ENCODE measurements at regions not wholly inside any gene's neighbourhood (a gene's known extent, or its start where the extent isn't known, plus 50 kb on each side); places are given as distances from the start of the nearest gene placed in this dataset.

- Histone ChIP-seq H4K8ac (ENCODE audit: extremely low read depth, insufficient read depth, low read length) (no peak overlapping the region), H3K4ac (replicated peaks; ENCODE audit: insufficient read length, low read depth, low read length) (no peak overlapping the region), H3K27me3 (replicated peaks in 1 of 4; ENCODE audit: control insufficient read depth in 3 of 4, extremely low read depth in 1 of 4, insufficient read depth in 3 of 4, low read length in 3 of 4) (no peaks in the 10 kb centered on the region), H2BK5ac (ENCODE audit: low read depth, low read length) (no peak overlapping the region), H3K9me3 (ENCODE audit: insufficient read depth in 2 of 2, low read depth in 1 of 2, low read length in 1 of 2) (no peaks in the 10 kb centered on the region), H2BK20ac (ENCODE audit: low read length) (no peak overlapping the region), H4K5ac (ENCODE audit: insufficient read length, low read depth, low read length) (no peak overlapping the region), H3K23ac (ENCODE audit: insufficient read length) (no peak overlapping the region), H2AK5ac (ENCODE audit: low read depth, low read length) (no peak overlapping the region), H4K91ac (replicated peaks; ENCODE audit: insufficient read length, low read length) (no peak overlapping the region), H3K27ac (ENCODE audit: low read depth, low read length) (no peak overlapping the region), H4K20me1 (replicated peaks in 1 of 2; ENCODE audit: control insufficient read depth in 1 of 2, insufficient read depth in 2 of 2, low read length in 2 of 2) (no peaks in the 10 kb centered on the region), H2AFZ (ENCODE audit: low read length) (0 out of 2 replicates have a peak overlapping the region, but pooled peaks have one; percentile 70), H3K56ac (replicated peaks; ENCODE audit: insufficient read length, low read depth, low read length) (no peak overlapping the region), H2BK12ac (ENCODE audit: low read depth, low read length) (no peak overlapping the region), H3K79me2 (ENCODE audit: control insufficient read depth in 1 of 2, insufficient read depth in 2 of 2, low read length in 2 of 2) (no peaks in the 10 kb centered on the region), H3K9ac (replicated peaks in 1 of 4; ENCODE audit: extremely low read depth in 1 of 4, low read depth in 3 of 4, low read length in 3 of 4) (peak overlapping the region in 1 of 4 experiments; percentile 22; a peak in 2 of 7 replicates), H3K4me3 (ENCODE audit: extremely low read depth in 1 of 4, insufficient read depth in 2 of 4, low read depth in 3 of 4, low read length in 4 of 4) (peak overlapping the region in 1 of 4 experiments; percentile 16; a peak in 1 of 8 replicates), H2BK120ac (replicated peaks; ENCODE audit: low read depth, low read length) (no peak overlapping the region), H3K18ac (ENCODE audit: extremely low read depth, low read length) (no peak overlapping the region), H3K4me1 (replicated peaks in 1 of 4; ENCODE audit: control insufficient read depth in 3 of 4, insufficient read depth in 4 of 4, low read length in 3 of 4) (0 out of 7 replicates have a peak, but pooled peaks cover 0 to 4% (median 0%) of the 10 kb centered on the region in 4 experiments), H2BK15ac (ENCODE audit: low read length) (no peak overlapping the region), H3K14ac (ENCODE audit: insufficient read length) (no peak overlapping the region), H3K4me2 (ENCODE audit: insufficient read depth in 1 of 2, low read depth in 2 of 2, low read length in 2 of 2) (peak overlapping the region; percentile 36 to 37), H3K23me2 (ENCODE audit: low read depth, low read length) (no peaks in the 10 kb centered on the region), H3K36me3 (ENCODE audit: control insufficient read depth in 2 of 4, insufficient read depth in 4 of 4, low read length in 3 of 4) (no peaks in the 10 kb centered on the region), H3K79me1 (ENCODE audit: low read depth, low read length) (no peaks in the 10 kb centered on the region)
- ChIA-PET CTCF (ENCODE audit: partially characterized antibody) (interaction anchor here (0.8 to 1.1 kb wide), 2 partner anchors 45 to 310 kb away, joined by 3 to 4 read pairs; no protein-coding TSS in a partner anchor), POLR2A (ENCODE audit: partially characterized antibody) (no interaction called here)
- 31% methylated on average over 4 of the region's 4 CpGs; no CpG with 5 or more reads in 1 of the 2 experiments for WGBS, 2 experiments (ENCODE audit: extremely low coverage in 1 of 2, insufficient coverage in 1 of 2, insufficient read length in 1 of 2, insufficient replicate concordance in 2 of 2, low coverage in 1 of 2, low lambda C conversion rate in 2 of 2, missing lambda C conversion rate in 1 of 2)
- DNase-seq (ENCODE audit: low read depth in 1 of 2, low spot score in 2 of 2) (no peak), FAIRE-seq (peak; percentile 76)
- TF ChIP-seq NRF1 (IDR thresholded peaks at IDR 0.05; ENCODE audit: low read depth, low read length): no peak
- TF ChIP-seq CHD2 (IDR thresholded peaks at IDR 0.05; ENCODE audit: low read length): no peak
- TF ChIP-seq BRCA1 (IDR thresholded peaks at IDR 0.05; ENCODE audit: low read depth, low read length): no peak
- no peak for TF ChIP-seq KDM1A (IDR thresholded peaks at IDR 0.05; ENCODE audit: borderline replicate concordance, low read length)
- no peak for TF ChIP-seq RAD21 (IDR thresholded peaks at IDR 0.05 in 1 of 2, conservative IDR thresholded peaks at IDR 0.05 in 1 of 2; ENCODE audit: low read depth in 2 of 2, low read length in 2 of 2)
- no peak for TF ChIP-seq SAP30 (IDR thresholded peaks at IDR 0.05; ENCODE audit: insufficient read depth, insufficient replicate concordance, low read length)
- no peak; a peak in 1 of 3 replicates for TF ChIP-seq EP300 (IDR thresholded peaks at IDR 0.05; ENCODE audit: borderline replicate concordance in 1 of 2, low read depth in 2 of 2, low read length in 2 of 2)
- TF ChIP-seq CBX8 (IDR thresholded peaks at IDR 0.05; ENCODE audit: borderline replicate concordance, low read depth, low read length): no peak
- TF ChIP-seq FOSL1 (IDR thresholded peaks at IDR 0.05; ENCODE audit: insufficient read depth, low read depth, low read length): no peak
- no peak for TF ChIP-seq YY1 (IDR thresholded peaks at IDR 0.05; ENCODE audit: low read depth, low read length)
- TF ChIP-seq E2F6 (IDR thresholded peaks at IDR 0.05): no peak
- no peak for TF ChIP-seq ATF3 (IDR thresholded peaks at IDR 0.05; ENCODE audit: insufficient read depth, low read depth, low read length)
Measured at GRCh38 chr4:82223715-82224114, 150.1 kb downstream of the HNRNPD start.

All from H1 (cell line).